NCI-H1417 treated with DMSO at 0.1 percent for 48 hours (cell line): ENCODE measurements at regions not wholly inside any gene's neighbourhood (a gene's known extent, or its start where the extent isn't known, plus 50 kb on each side); places are given as distances from the start of the nearest gene placed in this dataset.

Source experiments
- DNase-seq: peaks from one replicate; lab custom pipeline; 2025; lab: John Stamatoyannopoulos, UW

- DNase-seq = no peak
Measured at GRCh38 chr7:30212701-30213111, 71.7 kb upstream of the ZNRF2 start.

GRCh38 chr7:30213637-30214036 lies 70.8 kb upstream of the ZNRF2 start:
- DNase-seq = no peak

GRCh38 chr7:30214651-30215137 lies 69.7 kb upstream of the ZNRF2 start:
- no peak for DNase-seq

GRCh38 chr7:30221764-30222163 lies 62.6 kb upstream of the ZNRF2 start:
- DNase-seq = no peak

- DNase-seq = no peak
Measured at GRCh38 chr7:30222515-30223215, 61.7 kb upstream of the ZNRF2 start.

- DNase-seq = no peak
Measured at GRCh38 chr7:30223896-30224295, 60.5 kb upstream of the ZNRF2 start.

GRCh38 chr7:30224511-30225062 lies 59.8 kb upstream of the ZNRF2 start:
- DNase-seq = no peak

GRCh38 chr7:30225863-30226613 lies 58.4 kb upstream of the ZNRF2 start:
- peak; percentile 81 for DNase-seq

GRCh38 chr7:30226614-30227268 lies 57.7 kb upstream of the ZNRF2 start:
- DNase-seq = peak; percentile 15

GRCh38 chr7:30231271-30231670 lies 53.1 kb upstream of the ZNRF2 start:
- no peak for DNase-seq

- DNase-seq = no peak
Measured at GRCh38 chr7:30232391-30232790, 52.0 kb upstream of the ZNRF2 start.
